ENCODE measurements at regions not wholly inside any gene's neighbourhood (a gene's known extent, or its start where the extent isn't known, plus 50 kb on each side); places are given as distances from the start of the nearest gene placed in this dataset.

GRCh38 chr10:2262333-2262732 lies 525.0 kb upstream of the ADARB2 start:
- Histone ChIP-seq H3K27me3 (no peaks in the 10 kb centered on the region), H3K4me1 (no peaks in the 10 kb centered on the region), H3K4me3 (no peak overlapping the region), H3K36me3 (no peaks in the 10 kb centered on the region), H3K27ac (no peak overlapping the region), H3K9me3 (peaks cover 0 to 22% (median 0%) of the 10 kb centered on the region in 11 donors)
- DNase-seq = no peak
- TF ChIP-seq CTCF (IDR thresholded peaks at IDR 0.05) = no peak
- ATAC-seq = no peak
- 64 to 66% methylated on average over 2 of the region's 2 CpGs for WGBS, 2 donors
- intact Hi-C loops (cut with DNase I) = no loop called here

- no peaks in the 10 kb centered on the region for H3K27me3 ChIP-seq
- intact Hi-C loops (cut with DNase I) = loop anchor here in 1 of 10 donors (10.0 kb wide), 1 partner anchor 59 kb away; no protein-coding TSS in a partner anchor
- no peak overlapping the region for H3K27ac ChIP-seq
- DNase-seq = no peak
- H3K4me3 ChIP-seq = no peak overlapping the region
- H3K36me3 ChIP-seq = no peaks in the 10 kb centered on the region
- ATAC-seq = no peak
- WGBS, 2 donors = 74 to 78% methylated on average over 7 of the region's 7 CpGs
- TF ChIP-seq CTCF (IDR thresholded peaks at IDR 0.05) = no peak
- no peaks in the 10 kb centered on the region for H3K4me1 ChIP-seq
- peaks cover 0 to 3% (median 0%) of the 10 kb centered on the region in 11 donors for H3K9me3 ChIP-seq
Measured at GRCh38 chr10:2256241-2256640, 518.9 kb upstream of the ADARB2 start.

GRCh38 chr10:2252096-2252495 lies 514.8 kb upstream of the ADARB2 start:
- Histone ChIP-seq H3K4me1 (no peaks in the 10 kb centered on the region), H3K36me3 (no peaks in the 10 kb centered on the region), H3K9me3 (peaks cover 0 to 11% (median 0%) of the 10 kb centered on the region in 11 donors), H3K27ac (no peak overlapping the region), H3K27me3 (no peaks in the 10 kb centered on the region), H3K4me3 (no peak overlapping the region)
- DNase-seq (no peak), ATAC-seq (no peak)
- WGBS, 2 donors = 75 to 76% methylated on average over 6 of the region's 6 CpGs
- TF ChIP-seq CTCF (IDR thresholded peaks at IDR 0.05) = no peak
- intact Hi-C loops (cut with DNase I) = loop anchor here in 1 of 10 donors (10.0 kb wide), 1 partner anchor 63 kb away; no protein-coding TSS in a partner anchor

GRCh38 chr10:2251631-2252030 lies 514.3 kb upstream of the ADARB2 start:
- no peak for DNase-seq
- Histone ChIP-seq H3K27ac (no peak overlapping the region), H3K9me3 (peaks cover 0 to 11% (median 0%) of the 10 kb centered on the region in 11 donors), H3K36me3 (no peaks in the 10 kb centered on the region), H3K4me1 (no peaks in the 10 kb centered on the region), H3K27me3 (no peaks in the 10 kb centered on the region), H3K4me3 (no peak overlapping the region)
- no peak for ATAC-seq
- no peak for TF ChIP-seq CTCF (IDR thresholded peaks at IDR 0.05)
- intact Hi-C loops (cut with DNase I) = loop anchor here in 1 of 10 donors (10.0 kb wide), 1 partner anchor 63 kb away; no protein-coding TSS in a partner anchor
- 72 to 80% methylated on average over 8 of the region's 8 CpGs for WGBS, 2 donors
